GM19397 (cell line): ENCODE measurements at regions not wholly inside any gene's neighbourhood (a gene's known extent, or its start where the extent isn't known, plus 50 kb on each side); places are given as distances from the start of the nearest gene placed in this dataset.

Source experiments
- ATAC-seq: cut with Tn5 transposase; IDR thresholded peaks from one replicate; pipeline ENCODE4 v1.9.1; 2021; ENCODE audit warnings: mild to moderate bottlenecking, moderate library complexity; ENCODE audit not compliant: unreplicated experiment

- no peak for ATAC-seq
Measured at GRCh38 chr14:30482276-30482675, 76.7 kb upstream of the G2E3 start.

- no peak for ATAC-seq
Measured at GRCh38 chr14:30484201-30484600, 74.8 kb upstream of the G2E3 start.

- no peak for ATAC-seq
Measured at GRCh38 chr14:30484976-30485375, 74.0 kb upstream of the G2E3 start.

- ATAC-seq: no peak
Measured at GRCh38 chr14:30496852-30497251, 62.1 kb upstream of the G2E3 start.

GRCh38 chr14:30499358-30499757, 59.6 kb upstream of the G2E3 start:
- no peak for ATAC-seq

GRCh38 chr14:30500222-30500621, 58.7 kb upstream of the G2E3 start:
- no peak for ATAC-seq

GRCh38 chr14:30507209-30507608, 51.7 kb upstream of the G2E3 start:
- no peak for ATAC-seq
